SU-DHL-6 (cell line): ENCODE measurements at regions not wholly inside any gene's neighbourhood (a gene's known extent, or its start where the extent isn't known, plus 50 kb on each side); places are given as distances from the start of the nearest gene placed in this dataset.

Source experiments
- H2AFZ ChIP-seq: fragments of 200-600 bp; sonication (generic); 2 replicates; pipeline ENCODE4 v1.6.1; 2014; ENCODE audit warnings: low read depth, mild to moderate bottlenecking, moderate library complexity, mixed read lengths, antibody characterized with exemption, low read length; ENCODE audit not compliant: severe bottlenecking
- H3F3A ChIP-seq: fragments of 200-600 bp; shearing (Covaris generic); 2 replicates; pipeline ENCODE4 v1.6.0; 2016; ENCODE audit warnings: antibody characterized with exemption, mild to moderate bottlenecking; ENCODE audit not compliant: insufficient read depth
- H3K27ac ChIP-seq: fragments of 200-600 bp; sonication (generic); 2 replicates; pipeline ENCODE4 v1.5.1; 2016; ENCODE audit warnings: low read depth, mild to moderate bottlenecking, low read length, moderate library complexity, mixed read lengths
- H3K27me3 ChIP-seq: fragments of 200-600 bp; sonication (generic), shearing (Covaris generic); 2 replicates; pipeline ENCODE4 v1.6.0; 2014; ENCODE audit warnings: mild to moderate bottlenecking, low read length
- H3K36me3 ChIP-seq: fragments of 200-600 bp; sonication (generic); 2 replicates; pipeline ENCODE4 v1.6.1; 2014; ENCODE audit warnings: mild to moderate bottlenecking, low read length, mixed read lengths
- H3K4me2 ChIP-seq: fragments of 300-600, 200-600 bp; shearing (Covaris generic), sonication (generic); 2 replicates; pipeline ENCODE4 v1.6.0; 2014; ENCODE audit warnings: low read length, low read depth, mild to moderate bottlenecking; ENCODE audit not compliant: poor library complexity, severe bottlenecking
- H3K4me3 ChIP-seq: fragments of 200-600 bp; sonication (generic); 2 replicates; pipeline ENCODE4 v1.5.1; 2014; ENCODE audit warnings: antibody characterized with exemption, low read length, mild to moderate bottlenecking, mixed read lengths; ENCODE audit not compliant: insufficient read depth, poor library complexity, severe bottlenecking
- H3K79me2 ChIP-seq: fragments of 200-600 bp; sonication (generic); 2 replicates; pipeline ENCODE4 v1.6.1; 2014; ENCODE audit warnings: mild to moderate bottlenecking, low read length, moderate library complexity; ENCODE audit not compliant: insufficient read depth
- H3K9ac ChIP-seq: fragments of 200-600 bp; sonication (generic); 2 replicates; pipeline ENCODE4 v1.7.0; 2014; ENCODE audit warnings: mild to moderate bottlenecking, low read length
- H3K9me2 ChIP-seq: fragments of 200-600 bp; sonication (generic); replicated peaks from 2 replicates; pipeline ENCODE4 v1.6.1; 2014; ENCODE audit warnings: low read length; ENCODE audit not compliant: insufficient read depth
- H3K9me3 ChIP-seq: fragments of 200-600 bp; sonication (generic); 2 replicates; pipeline ENCODE4 v1.6.1; 2014; ENCODE audit warnings: low read length, mixed read lengths; ENCODE audit not compliant: insufficient read depth
- H4K20me1 ChIP-seq: fragments of 200-600 bp; sonication (generic); 2 replicates; pipeline ENCODE4 v1.6.1; 2014; ENCODE audit warnings: low read depth, mild to moderate bottlenecking, antibody characterized with exemption, low read length, moderate library complexity, mixed read lengths
- CTCF ChIP-seq: fragments of 200-600 bp; sonication (generic); IDR thresholded peaks from one replicate; pipeline ENCODE4 v1.5.1; 2017; ENCODE audit warnings: antibody characterized with exemption, mild to moderate bottlenecking, low read length, moderate library complexity; ENCODE audit not compliant: insufficient read depth, poor library complexity, severe bottlenecking
- EZH2phosphoT487 ChIP-seq: fragments of 200-600 bp; sonication (generic), shearing (Covaris generic); conservative IDR thresholded peaks from 2 replicates; pipeline ENCODE4 v1.6.1; 2018; ENCODE audit warnings: mild to moderate bottlenecking, antibody characterized with exemption, low read length, moderate library complexity, mixed read lengths

GRCh38 chr5:82862711-82863110 lies 214.5 kb downstream of the TMEM167A start:
- H2AFZ ChIP-seq = no peak overlapping the region
- H3K36me3 ChIP-seq = no peaks in the 10 kb centered on the region
- H3K79me2 ChIP-seq = no peaks in the 10 kb centered on the region
- no peak overlapping the region for H3K9ac ChIP-seq
- H4K20me1 ChIP-seq = no peaks in the 10 kb centered on the region
- no peaks in the 10 kb centered on the region for H3K27me3 ChIP-seq
- H3K27ac ChIP-seq = no peak overlapping the region
- TF ChIP-seq EZH2phosphoT487 = no peak
- TF ChIP-seq CTCF = no peak
- H3K9me2 ChIP-seq = no peaks in the 10 kb centered on the region
- no peak overlapping the region for H3K4me2 ChIP-seq
- H3F3A ChIP-seq = no peaks in the 10 kb centered on the region
- H3K4me3 ChIP-seq = no peak overlapping the region
- no peaks in the 10 kb centered on the region for H3K9me3 ChIP-seq

- Histone ChIP-seq H3K27ac (no peak overlapping the region), H3K79me2 (no peaks in the 10 kb centered on the region), H3K4me3 (no peak overlapping the region), H3K27me3 (no peaks in the 10 kb centered on the region), H3K4me2 (no peak overlapping the region), H3F3A (no peaks in the 10 kb centered on the region), H3K9ac (no peak overlapping the region), H2AFZ (no peak overlapping the region), H3K9me2 (no peaks in the 10 kb centered on the region), H4K20me1 (no peaks in the 10 kb centered on the region), H3K9me3 (no peaks in the 10 kb centered on the region), H3K36me3 (no peaks in the 10 kb centered on the region)
- TF ChIP-seq EZH2phosphoT487 (no peak), CTCF (no peak)
Observed at GRCh38 chr5:82862261-82862660, 214.9 kb downstream of the TMEM167A start.

GRCh38 chr5:82861701-82862100 lies 215.5 kb downstream of the TMEM167A start:
- no peaks in the 10 kb centered on the region for H3K36me3 ChIP-seq
- no peak overlapping the region for H2AFZ ChIP-seq
- H3K4me3 ChIP-seq = no peak overlapping the region

More at GRCh38 chr5:82861701-82862100, 215.5 kb downstream of the TMEM167A start:
- Histone ChIP-seq H4K20me1 (no peaks in the 10 kb centered on the region), H3K79me2 (no peaks in the 10 kb centered on the region), H3K4me2 (no peak overlapping the region), H3K27ac (no peak overlapping the region), H3K9me2 (no peaks in the 10 kb centered on the region), H3K9me3 (no peaks in the 10 kb centered on the region), H3K27me3 (no peaks in the 10 kb centered on the region), H3K9ac (no peak overlapping the region), H3F3A (no peaks in the 10 kb centered on the region)
- TF ChIP-seq EZH2phosphoT487 (no peak), CTCF (no peak)
